SK-N-DZ (cell line): ENCODE measurements at regions not wholly inside any gene's neighbourhood (a gene's known extent, or its start where the extent isn't known, plus 50 kb on each side); places are given as distances from the start of the nearest gene placed in this dataset.

Source experiments
- small RNA-seq, 2 experiments: library from RNA; depleted of rRNA; stranded (forward); fragments of <200 nt; gene quantifications; one replicate each; pipeline ENCODE3, GENCODE V24; 2014

Small RNA genes lying in the stretch of these regions (small RNA-seq; reads per million reads assigned to genes)
- gene RF00019 = 0 reads per million in 2 experiments
- gene RF00571 = 0 reads per million in 2 experiments
- 0.52 to 5.0 reads per million in 2 experiments for gene RNA5SP208
- gene RNU6-280P = 0 reads per million in 2 experiments
- 0.03 to 0.18 reads per million in 2 experiments for gene RNU7-66P
